K562 (cell line): ENCODE measurements at regions not wholly inside any gene's neighbourhood (a gene's known extent, or its start where the extent isn't known, plus 50 kb on each side); places are given as distances from the start of the nearest gene placed in this dataset.

Source experiments
- ATAC-seq: fragments of 200-7000 bp; cut with Tn5 transposase; 3 replicates; pipeline ENCODE4 v1.9.1; 2020; ENCODE audit warnings: moderate library complexity
- BruUV-seq: library from RNA; stranded (reverse); fragments of 400-500 nt; replicated peaks from 2 replicates; lab custom pipeline; 2021; lab: Mats Ljungman, UMichigan
- CTCF ChIA-PET: fragments of 300-600 bp; formaldehyde crosslinking; extraction: SDS; loops from one replicate; lab custom pipeline; 2021; ENCODE audit warnings: low intra/inter-chr PET ratio; lab: Yijun Ruan, JAX
- POLR2A ChIA-PET: fragments of 300-600, 350-650 bp; sonication (Branson Sonifier 250); formaldehyde crosslinking; extraction: SDS; loops from one replicate; lab custom pipeline; 2021; ENCODE audit warnings: antibody characterized with exemption, inconsistent platforms; lab: Yijun Ruan, JAX
- DNase-seq, 4 experiments: peaks; one replicate each; pipeline versions ENCODE4 v3.0.0 to v3.0.0-alpha.2; 2011 to 2018; ENCODE audit warnings: low spot score in 3 of 4, mixed read lengths in 3 of 4; ENCODE audit errors: extremely low read depth in 1 of 4
- FAIRE-seq: peaks from 2 replicates; lab custom pipeline; 2011; peaks lifted over from hg19 to GRCh38; lab: Jason Lieb, UNC
- H2AFZ ChIP-seq: 2 replicates; pipeline ENCODE4 v1.6.0; 2011; ENCODE audit warnings: low read depth, low read length, control low read depth, inconsistent platforms
- H3K27ac ChIP-seq: fragments of 200-600 bp; 3 replicates; pipeline ENCODE4 v1.8.0; 2011; ENCODE audit warnings: low read depth, mild to moderate bottlenecking, control low read depth, inconsistent platforms, low read length, moderate library complexity, mixed read lengths; ENCODE audit errors: extremely low read depth
- H3K27me3 ChIP-seq, 2 experiments: fragments of 300-600 bp in 1 of 2; 2 replicates in 1 of 2; 3 replicates in 1 of 2; pipeline versions ENCODE4 v1.6.0 to v1.8.0; 2011; ENCODE audit warnings: inconsistent platforms in 2 of 2, low read length in 2 of 2, mild to moderate bottlenecking in 1 of 2, mixed read lengths in 1 of 2, moderate library complexity in 1 of 2; ENCODE audit not compliant: control insufficient read depth in 2 of 2, insufficient read depth in 2 of 2
- H3K36me3 ChIP-seq: fragments of 300-600 bp; 3 replicates; pipeline ENCODE4 v1.8.0; 2011; ENCODE audit warnings: mild to moderate bottlenecking, low read length, inconsistent platforms; ENCODE audit not compliant: control insufficient read depth, insufficient read depth
- H3K4me1 ChIP-seq, 2 experiments: fragments of 200-600 bp in 1 of 2; replicated peaks in 1 of 2; 2 replicates in 1 of 2; 3 replicates in 1 of 2; pipeline versions ENCODE4 v1.5.1 to v1.8.0; 2011; ENCODE audit warnings: inconsistent platforms in 2 of 2, low read length in 2 of 2, mild to moderate bottlenecking in 1 of 2, mixed read lengths in 1 of 2, moderate library complexity in 1 of 2; ENCODE audit not compliant: control insufficient read depth in 2 of 2, insufficient read depth in 2 of 2
- H3K4me2 ChIP-seq: 2 replicates; pipeline ENCODE4 v1.6.1; 2011; ENCODE audit warnings: low read length, control low read depth, inconsistent platforms, mixed read lengths; ENCODE audit not compliant: insufficient read depth
- H3K4me3 ChIP-seq: fragments of 200-600 bp; sonication (generic), shearing (Covaris generic); 2 replicates; pipeline ENCODE4 v1.5.1; 2016; ENCODE audit warnings: control low read depth, inconsistent platforms
- H3K79me2 ChIP-seq: fragments of 200-600 bp; 3 replicates; pipeline ENCODE4 v1.8.0; 2011; ENCODE audit warnings: low read length, inconsistent platforms; ENCODE audit not compliant: control insufficient read depth, insufficient read depth
- H3K9ac ChIP-seq, 2 experiments: 2 replicates each; pipeline versions ENCODE4 v1.6.0 to v1.6.1; 2011; ENCODE audit warnings: low read depth in 2 of 2, low read length in 2 of 2, control low read depth in 1 of 2, inconsistent platforms in 1 of 2, mild to moderate bottlenecking in 1 of 2, mixed read lengths in 1 of 2; ENCODE audit not compliant: insufficient read depth in 1 of 2
- H3K9me1 ChIP-seq: one replicate; pipeline ENCODE4 v1.6.0; 2011; ENCODE audit warnings: inconsistent platforms, mild to moderate bottlenecking, low read length, moderate library complexity; ENCODE audit not compliant: control insufficient read depth, insufficient read depth
- H3K9me3 ChIP-seq: replicated peaks from 2 replicates; pipeline ENCODE4 v1.5.1; 2011; ENCODE audit warnings: low read depth, low read length, inconsistent platforms; ENCODE audit not compliant: control insufficient read depth, insufficient read depth
- H4K20me1 ChIP-seq: replicated peaks from 2 replicates; pipeline ENCODE4 v1.6.1; 2011; ENCODE audit warnings: low read length, inconsistent platforms, mixed read lengths; ENCODE audit not compliant: control insufficient read depth, insufficient read depth
- RFX1 ChIP-seq: fragments of 450-650 bp; IDR thresholded peaks from 2 replicates; pipeline ENCODE4 v1.6.1; 2016; ENCODE audit warnings: mild to moderate bottlenecking, moderate library complexity
- SREBF2 ChIP-seq: sonication (generic); formaldehyde crosslinking; IDR thresholded peaks from 2 replicates; pipeline ENCODE4 v1.4.0; 2020; ENCODE audit warnings: mild to moderate bottlenecking, missing genetic modification reagents
- ZNF253 ChIP-seq: fragments of 250-450 bp; sonication (Bioruptor Pico); conservative IDR thresholded peaks from 2 replicates; pipeline ENCODE4 v1.6.1; 2021; ENCODE audit warnings: mild to moderate bottlenecking
- WGBS: fragments of 100-300 bp; shearing (Covaris generic); methylation state at CpG from one replicate; pipeline ENCODE4 v1.1.6; 2016; ENCODE audit warnings: low coverage, mixed read lengths; ENCODE audit not compliant: insufficient coverage; ENCODE audit errors: missing lambda C conversion rate; 5-methylcytosine and 5-hydroxymethylcytosine counted together
- in situ Hi-C: fragments of 300-500 bp; cut with MboI; formaldehyde crosslinking; loops from 4 replicates; pipeline ENCODE4 v1.15.0; 2018; ENCODE audit warnings: inconsistent platforms, mixed read lengths
- intact Hi-C: fragments of 100-400 bp; cut with micrococcal nuclease; formaldehyde crosslinking; loops from 2 replicates; pipeline ENCODE4 v1.14.2; 2022
- TF ChIP-seq, protein P1 (sequence below), 2 experiments: fragments of 450-650 bp in 1 of 2; sonication (generic) in 1 of 2; formaldehyde crosslinking in 1 of 2; IDR thresholded peaks in 1 of 2; conservative IDR thresholded peaks in 1 of 2; 2 replicates each; pipeline versions ENCODE4 v1.6.1 to v1.8.1; 2016 to 2023; ENCODE audit warnings: mild to moderate bottlenecking in 2 of 2, moderate library complexity in 2 of 2, inconsistent platforms in 1 of 2, missing genetic modification reagents in 1 of 2

DNA sequence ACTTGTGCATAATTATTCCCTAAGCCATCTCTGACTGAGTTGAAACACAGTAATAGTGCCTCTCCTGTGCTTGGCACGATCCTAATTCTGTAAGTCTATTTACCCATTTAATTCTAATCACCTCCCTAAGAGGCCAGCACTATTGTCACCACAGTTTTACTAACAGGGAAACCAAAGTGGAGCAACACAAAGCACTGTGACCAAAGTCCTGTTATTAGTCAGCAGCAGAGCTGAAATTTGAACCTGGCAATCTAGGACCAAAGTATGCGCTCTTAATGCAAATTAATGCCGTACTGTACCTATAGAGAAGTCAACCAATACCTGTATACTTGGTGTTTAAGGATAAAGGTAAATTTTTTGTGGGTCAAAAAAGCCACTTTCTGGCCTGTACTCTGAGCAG is 77.1 kb upstream of the CNTLN start:
- Histone ChIP-seq H3K27ac (no peak overlapping the region), H3K9me3 (no peaks in the 10 kb centered on the region), H3K9me1 (no peaks in the 10 kb centered on the region), H3K9ac (no peak overlapping the region), H3K79me2 (no peaks in the 10 kb centered on the region), H3K4me1 (no peaks in the 10 kb centered on the region), H3K4me3 (no peak overlapping the region), H3K4me2 (no peak overlapping the region), H4K20me1 (no peaks in the 10 kb centered on the region), H2AFZ (no peak overlapping the region), H3K36me3 (no peaks in the 10 kb centered on the region), H3K27me3 (no peaks in the 10 kb centered on the region)
- DNase-seq (no peak), ATAC-seq (no peak), FAIRE-seq (no peak)
- BruUV-seq: no TSS peak
- 0% methylated on average over 3 of the region's 3 CpGs for WGBS
- no peak for TF ChIP-seq SREBF2 (CRISPR knock-in tag)
- POLR2A ChIA-PET: no interaction called here
- intact Hi-C loops: no loop called here
- CTCF ChIA-PET: no interaction called here
- in situ Hi-C loops: no loop called here

DNA sequence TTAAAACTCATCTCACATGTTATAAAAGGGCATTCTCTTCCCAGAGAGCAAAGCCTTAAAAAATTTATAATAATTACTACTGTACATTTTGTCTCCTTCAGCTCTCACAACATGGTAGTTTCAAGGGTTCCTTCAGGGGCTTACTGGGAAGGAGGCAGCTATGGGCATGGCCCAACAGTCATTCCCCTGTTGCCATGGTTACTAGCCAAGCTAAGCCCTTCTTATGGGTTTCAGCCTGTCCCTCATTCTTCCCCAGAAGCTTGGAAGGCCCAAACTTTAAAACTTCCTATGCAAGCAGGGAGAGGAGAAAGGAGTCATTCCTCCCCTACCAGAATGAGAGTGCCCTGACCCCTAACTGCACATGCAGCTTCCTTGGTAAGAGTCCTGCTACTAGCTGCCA is 82.2 kb upstream of the CNTLN start:
- in situ Hi-C loops (no loop called here), intact Hi-C loops (no loop called here)
- ChIA-PET POLR2A (interaction anchor here (0.6 kb wide), 1 partner anchor 1052 kb away, joined by 3 read pairs; no protein-coding TSS in a partner anchor), CTCF (no interaction called here)
- no peak overlapping the region for H3K4me2 ChIP-seq
- ATAC-seq: no peak
- FAIRE-seq: no peak
- DNase-seq: no peak
- H3K36me3 ChIP-seq: no peaks in the 10 kb centered on the region
- H3K27me3 ChIP-seq: no peaks in the 10 kb centered on the region
- H2AFZ ChIP-seq: no peak overlapping the region
- no peaks in the 10 kb centered on the region for H3K4me1 ChIP-seq
- H3K27ac ChIP-seq: no peak overlapping the region
- no TSS peak for BruUV-seq
- no peaks in the 10 kb centered on the region for H3K79me2 ChIP-seq
- H3K4me3 ChIP-seq: no peak overlapping the region
- no peaks in the 10 kb centered on the region for H3K9me3 ChIP-seq
- H3K9me1 ChIP-seq: no peaks in the 10 kb centered on the region
- no peak overlapping the region for H3K9ac ChIP-seq
- no peaks in the 10 kb centered on the region for H4K20me1 ChIP-seq
- TF ChIP-seq RFX1: peak; percentile 34; the same call in 1 of the 2 replicates
- TF ChIP-seq, protein P1, sequence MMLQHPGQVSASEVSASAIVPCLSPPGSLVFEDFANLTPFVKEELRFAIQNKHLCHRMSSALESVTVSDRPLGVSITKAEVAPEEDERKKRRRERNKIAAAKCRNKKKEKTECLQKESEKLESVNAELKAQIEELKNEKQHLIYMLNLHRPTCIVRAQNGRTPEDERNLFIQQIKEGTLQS (IDR thresholded peaks at IDR 0.05): no peak
- TF ChIP-seq, protein P1 (CRISPR knock-in tag; conservative IDR thresholded peaks at IDR 0.05): no peak
- no peak for TF ChIP-seq ZNF253
